Central memory CD4-positive, alpha-beta T cell (primary cell): ENCODE measurements at regions not wholly inside any gene's neighbourhood (a gene's known extent, or its start where the extent isn't known, plus 50 kb on each side); places are given as distances from the start of the nearest gene placed in this dataset.

Source experiments
- DNase-seq: peaks from one replicate; pipeline ENCODE4 v3.0.0; 2022

DNA sequence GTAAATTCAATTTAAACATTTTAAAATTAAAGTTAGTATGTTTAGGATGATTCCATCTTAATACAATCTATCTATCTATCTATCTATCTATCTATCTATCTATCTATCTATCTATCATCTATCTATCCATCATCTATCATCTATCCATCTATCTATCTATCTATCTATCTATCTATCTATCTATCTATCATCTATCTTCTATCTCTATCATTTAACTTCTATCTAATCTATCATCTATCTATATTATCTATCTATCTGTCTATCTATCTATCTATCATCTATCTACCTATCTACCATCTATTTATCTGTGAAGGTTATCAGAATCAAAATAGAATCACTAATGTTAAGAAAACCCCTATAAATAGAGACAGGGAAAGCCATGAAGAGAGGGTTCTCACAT lies 78.3 kb downstream of the RAMP3 start:
- no peak for DNase-seq

DNA sequence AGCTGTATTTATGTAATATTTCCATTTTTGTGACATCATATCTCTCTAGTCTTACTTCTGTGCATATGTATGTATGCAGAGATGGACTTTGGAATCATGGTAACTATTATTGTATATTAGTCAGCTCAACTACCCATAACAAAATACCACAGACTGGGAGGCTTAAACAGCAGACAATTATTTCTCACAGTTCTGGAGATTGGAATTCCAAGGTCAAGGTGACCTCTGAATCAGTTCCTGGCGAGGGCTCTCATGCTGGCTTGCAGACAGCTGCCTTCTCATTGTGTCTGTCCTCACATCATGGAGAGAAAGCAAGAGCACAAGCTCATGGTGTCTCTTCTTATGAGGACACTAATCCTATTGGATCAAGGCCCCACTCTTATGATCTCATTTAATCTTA lies 79.1 kb downstream of the RAMP3 start:
- DNase-seq: no peak

DNA sequence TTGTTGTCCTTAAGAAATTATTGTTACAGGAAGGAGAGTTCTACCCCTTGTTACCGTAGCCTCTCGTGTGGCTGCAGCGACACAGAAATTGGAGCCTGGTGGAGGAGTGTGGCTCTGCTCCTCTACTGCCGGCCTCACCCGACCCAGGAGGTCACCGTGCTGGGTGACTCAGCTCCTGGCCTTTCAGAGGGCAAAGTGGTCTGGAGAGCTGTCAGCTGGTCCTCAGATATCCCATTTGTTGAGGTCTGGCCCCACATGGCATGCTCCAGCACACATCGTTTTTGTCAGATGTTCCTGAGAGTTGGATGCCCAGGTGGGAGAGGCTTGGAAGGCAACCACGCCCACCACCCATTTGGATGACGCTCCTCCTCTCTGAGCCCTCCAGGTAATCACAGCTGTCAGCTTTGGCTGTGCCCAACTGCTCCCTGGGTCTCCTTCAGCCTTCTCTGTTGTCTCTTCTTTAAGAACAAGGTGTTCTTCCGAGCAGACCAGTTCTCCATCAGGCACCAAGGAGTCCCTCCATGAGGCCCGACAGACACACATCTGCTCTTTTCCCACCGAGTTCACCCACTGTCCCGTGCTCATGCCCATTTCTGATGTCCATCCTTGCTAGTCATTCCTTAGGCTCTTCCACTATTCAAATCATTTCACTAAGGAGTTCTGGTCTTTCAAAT lies 80.3 kb downstream of the RAMP3 start:
- no peak for DNase-seq

DNA sequence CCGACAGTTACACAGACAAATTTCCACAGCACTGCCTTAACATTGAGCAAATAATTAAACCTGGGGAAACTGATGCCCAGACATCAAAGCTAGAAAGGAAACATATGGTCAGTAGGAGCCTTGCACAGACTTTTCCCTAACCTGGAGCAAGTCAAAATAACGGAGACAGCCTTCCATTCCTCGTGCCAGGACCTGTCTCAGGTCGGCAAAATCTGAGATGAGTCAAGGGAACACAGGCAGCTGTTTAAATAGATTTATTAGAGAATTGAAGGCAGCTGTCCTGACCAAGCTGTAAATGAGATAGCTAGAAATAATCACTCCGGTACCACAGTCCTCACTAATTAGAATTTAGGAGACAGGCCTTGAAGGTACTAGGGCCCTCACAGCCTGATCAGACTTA lies 81.2 kb downstream of the RAMP3 start:
- DNase-seq: no peak

DNA sequence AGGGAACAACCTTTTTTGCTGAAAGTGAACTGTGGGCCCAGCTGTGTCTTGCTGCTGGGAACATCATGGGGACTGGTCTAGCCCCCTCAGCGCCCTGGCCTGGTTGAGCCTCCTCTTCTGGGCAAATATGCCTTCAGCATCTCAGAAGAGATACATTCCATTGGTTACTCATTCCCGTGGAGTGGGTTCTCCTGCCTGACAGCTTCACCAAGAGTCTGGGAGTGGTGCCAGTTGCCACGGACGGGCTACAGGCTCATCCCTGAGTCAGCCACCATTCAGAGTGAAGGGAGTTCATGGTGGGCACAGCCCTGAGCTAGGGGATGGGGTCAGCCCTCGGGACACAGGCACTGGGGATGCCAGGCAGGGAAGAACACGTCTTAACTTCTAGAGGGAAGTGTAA lies 81.9 kb downstream of the RAMP3 start:
- no peak for DNase-seq

DNA sequence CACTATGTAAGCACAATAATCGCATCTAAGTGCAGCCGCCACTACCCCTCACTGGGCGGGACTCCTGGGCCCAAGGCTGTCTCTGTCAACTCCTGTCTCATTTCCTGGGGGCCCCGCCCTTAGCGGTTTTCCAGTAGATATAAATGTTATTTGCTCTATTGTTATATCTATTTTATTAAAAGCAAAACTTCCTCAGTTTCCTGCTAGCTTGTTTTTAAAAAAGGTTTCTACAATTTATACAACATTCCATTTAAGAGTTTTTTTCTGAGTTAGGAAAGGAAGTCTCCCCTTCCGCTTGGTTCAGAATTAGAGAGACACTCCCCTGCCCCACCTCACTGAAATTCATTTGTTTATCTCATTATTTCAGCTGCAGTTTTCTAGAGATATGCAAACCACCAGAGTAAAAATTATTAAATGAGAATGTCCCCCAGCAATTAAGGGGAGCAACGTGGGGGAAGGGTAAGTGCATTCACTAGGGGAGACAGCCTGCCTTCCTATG lies 82.7 kb downstream of the RAMP3 start:
- no peak for DNase-seq

DNA sequence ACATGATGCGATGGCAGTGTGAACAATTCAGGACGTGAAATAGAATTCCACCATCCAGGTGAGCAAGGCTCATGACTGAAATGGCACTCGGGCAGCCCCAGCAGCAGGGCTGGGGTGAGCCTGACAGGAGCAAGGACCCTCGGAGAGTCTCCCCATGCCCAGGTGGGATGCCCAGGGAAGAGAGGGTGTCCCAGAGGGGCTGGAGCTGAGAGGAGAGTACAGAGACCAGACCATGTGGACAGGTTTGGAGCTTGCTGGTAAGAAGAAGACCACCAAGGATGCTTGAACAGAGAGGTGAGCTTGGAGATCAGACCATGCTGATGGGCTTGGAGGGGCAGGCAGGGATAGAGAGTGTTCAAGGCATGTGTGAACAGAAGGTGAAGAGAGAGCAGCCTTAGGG lies 83.3 kb downstream of the RAMP3 start:
- no peak for DNase-seq

DNA sequence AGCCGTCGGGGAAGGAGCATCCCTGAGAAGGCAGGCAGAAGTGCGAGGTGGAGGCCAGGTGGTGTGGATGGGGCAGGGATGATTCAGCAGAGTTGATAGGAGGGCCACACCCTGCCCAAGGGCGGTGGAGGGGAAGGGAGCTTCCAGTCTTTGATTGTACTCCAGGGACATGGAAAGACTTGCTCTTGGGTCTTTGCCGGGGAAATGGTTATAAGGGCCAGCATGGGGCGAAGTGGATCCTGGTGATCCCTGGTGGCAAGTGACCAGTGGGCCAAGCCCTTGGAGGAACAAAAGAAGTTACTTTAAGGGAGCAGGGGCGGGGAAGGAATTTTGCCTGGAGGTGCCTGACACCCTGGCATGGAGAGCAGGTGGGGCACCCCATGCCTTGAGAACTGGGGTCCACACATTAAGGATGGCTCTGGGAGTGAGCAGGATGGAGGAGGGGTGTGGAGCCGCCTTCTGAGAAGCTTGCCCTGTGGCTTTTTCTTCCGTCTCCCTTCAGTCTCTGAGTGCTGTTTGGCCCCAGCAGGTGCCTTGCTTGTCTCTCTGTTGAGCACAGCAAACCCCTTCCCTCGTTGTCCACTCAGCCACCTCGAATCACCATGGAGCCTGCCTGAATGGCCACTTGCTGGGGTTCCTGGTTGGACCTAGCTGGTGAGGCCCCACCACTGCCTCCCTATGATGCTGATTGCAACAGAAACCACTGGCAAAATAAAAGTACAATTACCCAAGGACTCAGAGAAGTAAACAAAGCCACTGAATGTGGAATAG lies 83.9 kb downstream of the RAMP3 start:
- DNase-seq: no peak

DNA sequence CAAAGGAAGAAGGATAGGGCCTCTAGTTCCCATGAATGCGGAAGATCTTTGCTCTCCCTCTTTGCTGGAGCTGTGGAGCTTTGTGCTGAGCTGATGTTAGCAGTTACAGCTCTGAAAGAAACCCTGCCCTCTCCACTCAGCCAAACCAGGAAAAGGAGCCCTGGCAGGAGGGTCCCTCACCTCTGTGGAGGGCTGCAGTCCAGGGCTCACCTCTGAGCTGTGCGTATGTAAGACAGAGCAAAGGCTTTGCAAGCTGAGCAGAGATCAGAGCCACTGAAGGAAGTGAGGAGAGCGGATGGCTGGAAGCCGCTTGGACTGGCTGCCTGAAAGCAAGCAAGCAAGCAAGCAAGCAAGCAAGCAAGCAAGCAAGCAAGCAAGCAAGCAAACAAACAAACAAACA lies 84.7 kb downstream of the RAMP3 start:
- no peak for DNase-seq

DNA sequence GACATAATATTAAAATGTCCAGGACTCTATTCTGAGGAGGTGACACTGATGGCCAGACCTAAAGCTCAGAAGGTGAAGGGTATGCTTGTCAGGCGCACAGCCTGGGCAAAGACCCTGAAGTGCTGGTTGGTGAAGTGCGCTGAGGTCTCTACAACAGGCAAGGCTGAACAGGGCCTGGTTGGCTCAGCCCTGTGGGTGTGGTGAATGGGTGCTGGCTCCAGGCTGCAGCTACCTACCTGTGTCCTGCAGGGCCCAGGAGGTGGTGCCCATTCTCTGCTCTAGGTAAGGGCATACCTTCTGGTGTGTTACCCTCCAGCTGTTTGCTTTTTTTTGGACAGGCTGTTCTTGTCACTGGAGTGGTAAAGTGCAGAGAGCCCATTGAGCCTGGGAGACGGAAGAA lies 85.1 kb downstream of the RAMP3 start:
- DNase-seq: no peak

DNA sequence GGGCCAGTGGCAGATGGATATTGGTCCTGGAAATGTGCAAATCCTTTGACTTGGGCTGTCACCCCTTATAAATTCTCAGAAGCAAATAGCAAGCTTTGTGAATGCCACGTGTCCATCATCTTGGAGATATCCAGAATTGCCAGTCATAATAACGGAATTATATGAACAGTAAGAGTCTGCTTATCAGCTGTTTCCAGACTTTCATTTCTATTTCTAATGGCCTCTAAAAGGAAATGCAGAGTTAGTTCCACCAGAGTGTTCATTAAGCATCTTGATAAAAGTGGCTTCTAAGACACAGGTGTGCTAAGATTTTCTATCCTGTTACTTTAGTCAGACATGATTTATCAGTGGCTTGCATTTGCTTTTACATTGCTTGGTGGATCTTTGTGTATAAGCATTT lies 87.4 kb downstream of the RAMP3 start:
- no peak for DNase-seq

DNA sequence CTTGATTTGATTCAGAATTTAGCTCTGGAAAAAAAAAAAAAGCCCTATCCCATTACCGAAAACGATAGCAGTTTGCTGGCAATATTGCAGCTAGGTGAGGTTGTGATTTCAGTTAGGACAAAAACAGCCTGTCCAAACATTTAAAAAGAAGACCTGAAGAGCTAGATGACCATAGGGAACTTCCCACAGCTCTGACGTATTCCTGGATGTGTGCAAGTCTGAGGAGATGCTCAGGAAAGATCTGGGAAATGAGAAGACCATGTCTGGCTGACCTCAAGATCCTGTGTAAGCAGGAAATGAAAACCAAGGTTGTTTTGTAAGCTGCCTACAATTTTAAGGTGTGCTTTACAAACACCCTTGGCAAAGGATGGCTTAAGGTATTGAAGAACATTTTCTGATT lies 88.7 kb downstream of the RAMP3 start:
- no peak for DNase-seq

DNA sequence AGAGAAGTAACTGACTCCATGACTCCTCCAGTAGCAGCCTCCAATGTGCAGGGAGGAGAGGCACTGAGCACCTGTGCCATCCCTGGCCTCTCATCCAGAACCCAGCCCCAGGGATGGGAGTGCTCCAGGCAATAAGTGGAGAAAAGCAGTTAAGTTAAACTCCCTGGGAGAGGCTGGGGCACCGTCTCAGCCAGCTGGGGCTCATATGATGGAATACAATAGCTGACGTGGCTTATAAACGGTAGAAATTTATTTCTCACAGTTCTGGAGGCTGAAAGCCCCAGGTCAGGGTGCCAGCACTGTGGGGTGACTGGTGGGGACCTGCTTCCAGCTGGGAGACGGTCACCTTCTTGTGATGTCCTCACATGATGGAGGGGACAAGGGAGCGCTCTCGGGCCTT lies 94.7 kb downstream of the RAMP3 start:
- DNase-seq: no peak

DNA sequence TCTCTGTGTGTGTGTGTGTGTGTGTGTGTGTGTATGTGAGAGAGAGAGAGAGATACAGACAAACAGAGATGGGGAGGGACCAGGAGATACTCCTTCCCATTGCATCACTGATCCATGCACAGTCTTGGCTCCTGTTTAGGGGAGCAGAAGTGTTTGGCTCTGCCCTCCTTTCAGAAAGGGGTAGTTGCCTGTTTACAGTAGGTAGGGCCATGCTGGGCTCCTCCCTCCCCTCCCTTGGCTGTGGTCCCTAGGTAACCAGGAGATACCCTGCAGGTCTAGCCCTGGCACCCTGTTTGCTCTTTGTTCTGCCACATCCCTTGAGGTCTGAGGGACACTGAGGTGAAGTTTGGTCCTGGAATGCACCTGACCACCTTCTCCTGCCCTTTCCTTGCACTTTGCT lies 95.3 kb downstream of the RAMP3 start:
- no peak for DNase-seq

DNA sequence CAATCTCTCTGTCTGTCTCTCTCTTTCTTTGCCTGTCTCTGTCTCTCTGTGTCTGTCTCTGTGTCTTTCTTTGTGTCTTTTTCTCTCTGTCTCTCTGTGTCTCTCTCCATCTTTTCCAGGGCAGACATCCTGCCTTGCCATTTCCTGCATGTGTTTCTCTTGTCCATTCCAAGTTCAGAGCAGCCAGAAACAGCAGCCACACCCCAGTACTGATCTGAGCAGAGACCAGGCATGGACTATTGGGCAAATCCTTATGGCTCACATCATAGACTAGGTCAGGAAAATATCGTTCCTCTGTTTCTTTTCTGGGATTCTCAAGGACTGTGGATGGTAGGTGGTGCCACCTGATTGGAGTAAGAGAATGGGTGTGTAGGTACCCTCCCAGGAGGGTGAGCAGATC lies 95.8 kb downstream of the RAMP3 start:
- DNase-seq: no peak

DNA sequence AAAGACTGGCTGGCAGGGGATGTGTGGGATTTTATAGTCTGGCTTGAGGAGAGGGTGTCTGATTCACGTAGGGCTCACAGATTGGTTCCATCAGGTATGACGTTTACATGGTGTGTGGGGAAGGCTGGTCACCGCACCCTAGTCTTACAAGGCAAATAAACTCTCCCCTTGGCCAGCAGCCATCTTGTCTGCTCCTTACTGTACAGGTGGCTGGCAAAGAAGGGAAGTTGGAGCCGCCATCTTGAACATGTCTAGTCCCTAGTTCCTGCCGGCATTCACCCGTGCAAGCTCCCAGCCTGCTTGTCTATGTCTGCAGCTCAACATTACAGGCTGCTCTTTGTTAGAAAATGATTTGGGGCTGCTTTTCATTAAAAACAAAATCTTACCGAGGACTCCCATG lies 97.6 kb downstream of the RAMP3 start:
- DNase-seq: no peak

DNA sequence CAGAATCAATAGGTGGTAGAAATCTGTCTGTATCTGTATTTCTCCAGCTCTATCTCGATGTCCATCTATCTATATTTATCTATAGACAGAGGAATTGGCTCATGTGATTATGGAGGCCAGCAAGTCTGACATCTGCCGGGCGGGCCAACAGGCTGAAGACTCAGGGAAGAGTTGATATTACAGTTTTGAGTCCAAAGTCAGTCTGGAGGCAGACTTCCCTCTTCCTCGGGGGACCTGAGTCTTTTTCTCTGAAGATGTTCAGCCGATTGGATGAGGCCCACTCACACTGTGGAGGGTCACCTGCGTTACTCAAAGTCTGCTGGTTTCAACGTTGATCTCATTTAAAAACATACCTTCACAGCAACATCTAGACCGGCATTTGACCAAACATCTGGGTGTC lies 98.7 kb downstream of the RAMP3 start:
- no peak for DNase-seq

DNA sequence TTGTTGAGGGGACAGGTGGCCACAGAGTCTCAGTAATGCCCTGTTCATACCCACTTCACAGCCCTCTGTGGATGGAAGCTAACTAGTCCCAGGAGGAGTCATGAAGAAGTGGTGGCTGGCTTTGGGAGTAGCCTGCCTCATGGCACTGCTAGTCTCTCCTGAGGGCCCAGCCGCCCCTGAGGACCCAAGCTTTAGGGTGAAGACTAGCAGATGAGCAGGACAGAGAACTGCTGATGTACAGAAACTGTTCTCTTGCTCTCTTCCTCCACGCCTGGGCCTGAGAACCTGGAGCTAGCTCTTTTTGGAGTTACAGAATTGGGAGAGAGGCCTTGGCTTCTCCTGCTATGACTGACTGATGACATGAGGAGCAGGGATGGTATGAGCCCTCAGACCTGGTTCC lies 99.2 kb downstream of the RAMP3 start:
- no peak for DNase-seq

DNA sequence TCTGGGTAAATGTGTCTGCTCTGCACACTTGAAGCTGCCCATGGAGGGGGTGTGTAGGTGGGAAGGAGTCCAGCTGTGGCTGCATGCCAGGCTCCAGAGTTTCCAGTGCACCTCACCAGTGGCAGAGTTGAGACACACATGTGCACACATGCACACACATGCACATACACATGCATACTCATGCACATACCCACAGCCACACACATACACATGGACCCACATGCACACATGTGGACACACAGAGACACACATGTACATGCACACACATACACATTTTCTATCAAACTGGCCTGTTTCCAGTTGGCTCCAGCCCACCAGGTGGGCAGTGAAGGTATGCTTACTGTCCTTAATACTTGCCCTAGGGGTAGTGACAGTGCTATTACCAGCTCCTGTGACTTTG lies 99.7 kb downstream of the RAMP3 start:
- DNase-seq: no peak

DNA sequence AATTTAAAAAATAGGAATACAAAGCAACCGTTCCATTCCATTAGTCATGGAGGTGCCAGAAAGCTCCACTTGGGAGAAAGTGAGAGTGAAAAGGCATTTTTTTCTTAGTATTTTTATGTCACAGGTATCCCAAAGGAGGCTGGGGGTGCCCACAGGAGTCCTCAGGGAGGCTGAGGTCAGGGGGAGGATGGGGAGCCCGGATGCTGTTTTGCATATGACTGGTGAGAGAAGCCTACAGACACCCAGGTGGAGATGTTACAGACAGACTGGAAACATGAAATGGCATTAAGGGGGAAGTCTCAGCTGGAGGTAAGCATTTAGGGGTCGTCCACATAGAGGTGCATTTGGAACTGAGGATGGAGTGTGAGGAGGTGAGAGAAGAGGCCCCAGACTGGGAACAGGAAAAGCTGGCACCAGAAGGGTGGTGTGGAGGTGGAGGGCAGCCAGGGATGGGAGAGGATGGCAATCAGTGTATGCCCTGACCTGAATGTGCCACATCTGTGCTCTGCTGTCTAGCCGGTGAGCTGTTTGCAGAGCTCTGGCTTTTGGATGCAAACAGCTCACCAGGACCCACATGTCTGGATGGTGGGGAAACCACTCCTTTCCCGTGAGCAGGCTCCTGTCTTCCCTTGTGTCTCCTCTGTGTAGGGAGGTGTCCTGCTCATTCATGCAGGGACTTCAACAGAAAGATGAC lies 101.1 kb downstream of the RAMP3 start:
- DNase-seq: no peak

DNA sequence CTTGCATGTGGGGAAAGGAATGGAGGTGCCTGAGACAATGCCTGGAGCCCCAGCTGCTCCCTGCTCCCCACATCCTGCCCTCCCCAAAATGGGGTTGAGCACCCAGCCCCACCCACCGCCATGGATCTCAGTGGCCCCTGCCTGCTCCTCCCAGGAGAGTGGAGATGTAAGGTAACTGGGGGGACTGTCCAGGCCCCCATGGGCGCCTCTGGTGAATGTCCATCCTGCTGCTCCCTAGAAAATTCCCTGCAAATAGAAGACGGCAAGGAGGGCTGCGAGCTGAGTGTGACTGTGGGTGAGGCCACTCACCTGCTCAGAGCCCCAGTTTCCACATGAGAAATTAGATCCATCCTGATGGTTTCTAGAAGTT lies 101.6 kb downstream of the RAMP3 start:
- no peak for DNase-seq

DNA sequence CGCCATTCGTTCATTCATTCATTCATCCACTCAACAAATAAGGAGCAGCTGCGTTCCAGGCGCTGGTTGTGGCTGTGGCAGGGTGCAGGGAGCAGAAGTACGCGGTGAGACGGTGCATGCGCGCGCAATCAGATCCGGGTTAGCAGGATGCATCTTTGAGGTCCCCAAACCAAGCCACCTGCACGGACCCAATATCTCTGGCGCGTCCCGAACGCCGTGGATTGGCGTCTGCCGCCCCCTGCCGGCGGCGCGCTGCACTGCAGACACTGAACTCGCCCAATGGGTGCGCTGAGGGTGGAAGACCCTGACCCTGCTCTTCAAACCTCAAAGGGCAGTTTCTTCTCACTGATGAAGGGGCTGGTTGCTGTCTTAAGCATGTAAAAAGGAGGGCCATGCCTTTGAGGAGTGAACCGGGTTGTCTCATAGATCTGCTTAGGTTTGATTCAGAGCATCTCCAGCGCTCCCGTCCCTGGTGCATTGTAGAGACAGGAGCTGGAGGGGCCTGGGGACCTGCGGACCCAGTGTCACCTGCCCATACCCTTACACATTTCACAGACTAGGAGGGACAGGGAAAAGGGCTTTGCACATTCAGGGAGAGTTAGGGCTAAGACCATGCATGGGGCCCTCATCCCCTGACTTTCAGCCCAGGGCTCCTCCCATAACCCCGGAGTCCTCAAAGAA lies 102.5 kb downstream of the RAMP3 start:
- DNase-seq: peak; percentile 54

DNA sequence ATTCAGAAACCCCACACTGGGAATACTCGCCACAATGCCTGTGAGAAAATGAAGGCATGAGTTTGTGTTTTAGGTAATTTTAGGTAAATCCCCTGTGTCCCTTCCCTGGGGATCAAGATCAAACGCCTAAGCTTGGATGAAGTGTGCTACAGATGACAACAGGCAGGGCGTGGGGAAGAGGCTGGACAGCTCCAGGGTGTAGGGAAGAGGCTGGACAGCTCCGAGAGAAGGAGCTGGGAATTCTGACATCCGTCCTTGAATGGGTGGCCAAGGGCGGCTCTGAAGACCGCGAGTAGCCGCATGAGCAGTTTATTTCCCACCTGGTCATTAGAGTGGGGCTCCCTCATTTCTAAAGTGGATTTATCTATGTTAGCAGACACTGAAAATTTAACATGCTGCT lies 109.7 kb downstream of the RAMP3 start:
- DNase-seq: no peak

DNA sequence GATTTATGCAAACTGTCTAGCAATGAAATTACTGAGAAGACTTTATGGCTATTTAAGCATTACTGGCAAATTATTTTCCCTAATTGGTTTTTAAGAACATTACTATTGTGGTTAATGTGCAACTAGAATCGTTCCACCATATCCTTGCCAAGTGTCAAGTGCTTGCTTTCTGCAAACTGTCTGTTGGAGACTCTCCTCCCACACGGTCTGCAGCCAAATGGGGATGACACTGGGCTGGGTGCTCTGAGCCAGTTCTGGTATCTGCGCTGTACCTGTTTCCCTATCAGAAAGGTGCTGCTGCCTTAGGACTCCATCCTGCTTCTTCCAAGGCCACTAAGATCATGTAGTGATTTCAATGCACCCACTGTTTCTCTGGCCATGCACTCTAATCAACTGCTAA lies 110.4 kb downstream of the RAMP3 start:
- no peak for DNase-seq
